K562 (cell line): ENCODE measurements at regions not wholly inside any gene's neighbourhood (a gene's known extent, or its start where the extent isn't known, plus 50 kb on each side); places are given as distances from the start of the nearest gene placed in this dataset.

ENCODE experiments used
- ATAC-seq: fragments of 200-7000 bp; cut with Tn5 transposase; 3 replicates; pipeline ENCODE4 v1.9.1; 2020; ENCODE audit warnings: moderate library complexity
- BruUV-seq: library from RNA; stranded (reverse); fragments of 400-500 nt; replicated peaks from 2 replicates; lab custom pipeline; 2021; lab: Mats Ljungman, UMichigan
- CTCF ChIA-PET: fragments of 300-600 bp; formaldehyde crosslinking; extraction: SDS; loops from one replicate; lab custom pipeline; 2021; ENCODE audit warnings: low intra/inter-chr PET ratio; lab: Yijun Ruan, JAX
- POLR2A ChIA-PET: fragments of 300-600, 350-650 bp; sonication (Branson Sonifier 250); formaldehyde crosslinking; extraction: SDS; loops from one replicate; lab custom pipeline; 2021; ENCODE audit warnings: antibody characterized with exemption, inconsistent platforms; lab: Yijun Ruan, JAX
- DNase-seq, 4 experiments: peaks; one replicate each; pipeline versions ENCODE4 v3.0.0 to v3.0.0-alpha.2; 2011 to 2018; ENCODE audit warnings: low spot score in 3 of 4, mixed read lengths in 3 of 4; ENCODE audit errors: extremely low read depth in 1 of 4
- FAIRE-seq: peaks from 2 replicates; lab custom pipeline; 2011; peaks lifted over from hg19 to GRCh38; lab: Jason Lieb, UNC
- H2AFZ ChIP-seq: 2 replicates; pipeline ENCODE4 v1.6.0; 2011; ENCODE audit warnings: low read depth, low read length, control low read depth, inconsistent platforms
- H3K27ac ChIP-seq: fragments of 200-600 bp; 3 replicates; pipeline ENCODE4 v1.8.0; 2011; ENCODE audit warnings: low read depth, mild to moderate bottlenecking, control low read depth, inconsistent platforms, low read length, moderate library complexity, mixed read lengths; ENCODE audit errors: extremely low read depth
- H3K27me3 ChIP-seq, 2 experiments: fragments of 300-600 bp in 1 of 2; 2 replicates in 1 of 2; 3 replicates in 1 of 2; pipeline versions ENCODE4 v1.6.0 to v1.8.0; 2011; ENCODE audit warnings: inconsistent platforms in 2 of 2, low read length in 2 of 2, mild to moderate bottlenecking in 1 of 2, mixed read lengths in 1 of 2, moderate library complexity in 1 of 2; ENCODE audit not compliant: control insufficient read depth in 2 of 2, insufficient read depth in 2 of 2
- H3K36me3 ChIP-seq: fragments of 300-600 bp; 3 replicates; pipeline ENCODE4 v1.8.0; 2011; ENCODE audit warnings: mild to moderate bottlenecking, low read length, inconsistent platforms; ENCODE audit not compliant: control insufficient read depth, insufficient read depth
- H3K4me1 ChIP-seq, 2 experiments: fragments of 200-600 bp in 1 of 2; replicated peaks in 1 of 2; 2 replicates in 1 of 2; 3 replicates in 1 of 2; pipeline versions ENCODE4 v1.5.1 to v1.8.0; 2011; ENCODE audit warnings: inconsistent platforms in 2 of 2, low read length in 2 of 2, mild to moderate bottlenecking in 1 of 2, mixed read lengths in 1 of 2, moderate library complexity in 1 of 2; ENCODE audit not compliant: control insufficient read depth in 2 of 2, insufficient read depth in 2 of 2
- H3K4me2 ChIP-seq: 2 replicates; pipeline ENCODE4 v1.6.1; 2011; ENCODE audit warnings: low read length, control low read depth, inconsistent platforms, mixed read lengths; ENCODE audit not compliant: insufficient read depth
- H3K4me3 ChIP-seq: fragments of 200-600 bp; sonication (generic), shearing (Covaris generic); 2 replicates; pipeline ENCODE4 v1.5.1; 2016; ENCODE audit warnings: control low read depth, inconsistent platforms
- H3K79me2 ChIP-seq: fragments of 200-600 bp; 3 replicates; pipeline ENCODE4 v1.8.0; 2011; ENCODE audit warnings: low read length, inconsistent platforms; ENCODE audit not compliant: control insufficient read depth, insufficient read depth
- H3K9ac ChIP-seq, 2 experiments: 2 replicates each; pipeline versions ENCODE4 v1.6.0 to v1.6.1; 2011; ENCODE audit warnings: low read depth in 2 of 2, low read length in 2 of 2, control low read depth in 1 of 2, inconsistent platforms in 1 of 2, mild to moderate bottlenecking in 1 of 2, mixed read lengths in 1 of 2; ENCODE audit not compliant: insufficient read depth in 1 of 2
- H3K9me1 ChIP-seq: one replicate; pipeline ENCODE4 v1.6.0; 2011; ENCODE audit warnings: inconsistent platforms, mild to moderate bottlenecking, low read length, moderate library complexity; ENCODE audit not compliant: control insufficient read depth, insufficient read depth
- H3K9me3 ChIP-seq: replicated peaks from 2 replicates; pipeline ENCODE4 v1.5.1; 2011; ENCODE audit warnings: low read depth, low read length, inconsistent platforms; ENCODE audit not compliant: control insufficient read depth, insufficient read depth
- H4K20me1 ChIP-seq: replicated peaks from 2 replicates; pipeline ENCODE4 v1.6.1; 2011; ENCODE audit warnings: low read length, inconsistent platforms, mixed read lengths; ENCODE audit not compliant: control insufficient read depth, insufficient read depth
- BCLAF1 ChIP-seq, 2 experiments: fragments of 450-650 bp in 1 of 2; IDR thresholded peaks; 2 replicates each; pipeline ENCODE4 v1.6.1; 2011 to 2017; ENCODE audit warnings: low read depth in 2 of 2, antibody characterized with exemption in 1 of 2, borderline replicate concordance in 1 of 2, low read length in 1 of 2, mild to moderate bottlenecking in 1 of 2, mixed read lengths in 1 of 2; ENCODE audit not compliant: control insufficient read depth in 1 of 2
- CTCF ChIP-seq, 3 experiments: IDR thresholded peaks in 2 of 3; conservative IDR thresholded peaks in 1 of 3; 2 replicates each; pipeline ENCODE4 v1.5.1; 2011 to 2012; ENCODE audit warnings: low read length in 3 of 3, mild to moderate bottlenecking in 3 of 3, control low read depth in 2 of 3, improper control_type of control experiment in 1 of 3, inconsistent platforms in 1 of 3, low read depth in 1 of 3, mixed read lengths in 1 of 3, moderate library complexity in 1 of 3; ENCODE audit not compliant: insufficient read depth in 2 of 3
- FOXP1 ChIP-seq: sonication (generic); formaldehyde crosslinking; IDR thresholded peaks from 2 replicates; pipeline ENCODE4 v1.8.0; 2022; ENCODE audit warnings: mild to moderate bottlenecking, missing genetic modification reagents
- POLR3G ChIP-seq: IDR thresholded peaks from 2 replicates; pipeline ENCODE4 v1.6.1; 2011; ENCODE audit not compliant: insufficient read length, insufficient replicate concordance; ENCODE audit errors: extremely low read depth
- RAD21 ChIP-seq, 2 experiments: fragments of 250-450 bp in 1 of 2; fragments of 450-650 bp in 1 of 2; sonication (Bioruptor Pico) in 1 of 2; formaldehyde crosslinking in 1 of 2; IDR thresholded peaks in 1 of 2; conservative IDR thresholded peaks in 1 of 2; 2 replicates each; pipeline versions ENCODE4 v1.4.0 to v1.8.0; 2020 to 2022; ENCODE audit warnings: mild to moderate bottlenecking in 2 of 2, moderate library complexity in 1 of 2
- SMC3 ChIP-seq: conservative IDR thresholded peaks from 2 replicates; pipeline ENCODE4 v1.6.1; 2011; ENCODE audit warnings: low read depth, low read length, improper control_type of control experiment; ENCODE audit not compliant: insufficient read depth
- ZNF586 ChIP-seq: fragments of 450-650 bp; formaldehyde crosslinking; conservative IDR thresholded peaks from 2 replicates; pipeline ENCODE4 v1.4.0; 2020; ENCODE audit warnings: mild to moderate bottlenecking, moderate library complexity
- WGBS: fragments of 100-300 bp; shearing (Covaris generic); methylation state at CpG from one replicate; pipeline ENCODE4 v1.1.6; 2016; ENCODE audit warnings: low coverage, mixed read lengths; ENCODE audit not compliant: insufficient coverage; ENCODE audit errors: missing lambda C conversion rate; 5-methylcytosine and 5-hydroxymethylcytosine counted together
- in situ Hi-C: fragments of 300-500 bp; cut with MboI; formaldehyde crosslinking; loops from 4 replicates; pipeline ENCODE4 v1.15.0; 2018; ENCODE audit warnings: inconsistent platforms, mixed read lengths
- intact Hi-C: fragments of 100-400 bp; cut with micrococcal nuclease; formaldehyde crosslinking; loops from 2 replicates; pipeline ENCODE4 v1.14.2; 2022

GRCh38 chr3:31341130-31341529, 191.6 kb upstream of the STT3B start:
- CTCF ChIA-PET: no interaction called here
- FAIRE-seq (no peak), ATAC-seq (peak; percentile 86)
- Histone ChIP-seq H3K9me1 (no peaks in the 10 kb centered on the region), H3K36me3 (no peaks in the 10 kb centered on the region), H3K9ac (no peak overlapping the region), H4K20me1 (no peaks in the 10 kb centered on the region), H3K4me3 (no peak overlapping the region), H3K9me3 (no peaks in the 10 kb centered on the region)
- intact Hi-C loops: loop anchor here (1.0 kb wide), 1 partner anchor 107 kb away; no protein-coding TSS in a partner anchor
- in situ Hi-C loops: no loop called here
- TF ChIP-seq SMC3: 0 out of 2 replicates have a peak, but pooled peaks have one; percentile 12
- peak in 1 of 2 experiments; percentile 46; a peak in 2 of 4 replicates for TF ChIP-seq RAD21 (CRISPR knock-in tag; conservative IDR thresholded peaks at IDR 0.05 in 1 of 2, IDR thresholded peaks at IDR 0.05 in 1 of 2)
- no peak for TF ChIP-seq BCLAF1 (IDR thresholded peaks at IDR 0.05; ENCODE audit: borderline replicate concordance in 1 of 2, control insufficient read depth in 1 of 2, low read depth in 2 of 2, low read length in 1 of 2)
- TF ChIP-seq CTCF (IDR thresholded peaks at IDR 0.05 in 2 of 3, conservative IDR thresholded peaks at IDR 0.05 in 1 of 3; ENCODE audit: insufficient read depth in 2 of 3, low read depth in 1 of 3, low read length in 3 of 3): peak; percentile 10 to 41 (median 21); a peak in 2 of 6 replicates
- TF ChIP-seq FOXP1 (CRISPR knock-in tag): no peak
- TF ChIP-seq POLR3G: no peak
- no peak for TF ChIP-seq ZNF586 (CRISPR knock-in tag)
- TF ChIP-seq, all 486 proteins: peak for 3
- BruUV-seq: no TSS peak
- DNase-seq: peak in 1 of 4 experiments; percentile 21
- Histone ChIP-seq H3K27ac (no peak overlapping the region), H3K4me1 (no peaks in the 10 kb centered on the region), H2AFZ (no peak overlapping the region), H3K79me2 (no peaks in the 10 kb centered on the region), H3K27me3 (no peaks in the 10 kb centered on the region), H3K4me2 (no peak overlapping the region)
- POLR2A ChIA-PET: no interaction called here
- WGBS: 0% methylated on average over 2 of the region's 2 CpGs
